SH-SY5Y (cell line): ENCODE measurements at regions not wholly inside any gene's neighbourhood (a gene's known extent, or its start where the extent isn't known, plus 50 kb on each side); places are given as distances from the start of the nearest gene placed in this dataset.

Experiments used
- GATA2 ChIP-seq: IDR thresholded peaks from 2 replicates; pipeline ENCODE4 v1.6.1; 2011; ENCODE audit warnings: mild to moderate bottlenecking, low read depth, low read length
- GATA3 ChIP-seq: IDR thresholded peaks from 2 replicates; pipeline ENCODE4 v1.6.1; 2011; ENCODE audit warnings: low read depth, mild to moderate bottlenecking, low read length, moderate library complexity

- TF ChIP-seq GATA2 (peak; percentile 33; the same call in 1 of the 2 replicates), GATA3 (peak; percentile 37; the same call in 1 of the 2 replicates)
These were observed 249.9 kb upstream of the NPVF start for GRCh38 chr7:25478221-25478620.
